Astrocyte (in vitro differentiated cells and primary cell): ENCODE measurements at regions not wholly inside any gene's neighbourhood (a gene's known extent, or its start where the extent isn't known, plus 50 kb on each side); places are given as distances from the start of the nearest gene placed in this dataset.

Experiments used
- DNase-seq: peaks from one replicate; pipeline ENCODE4 v3.0.0-alpha.2; 2010; ENCODE audit warnings: low read depth
- FAIRE-seq: peaks from 2 replicates; lab custom pipeline; 2011; peaks lifted over from hg19 to GRCh38; lab: Jason Lieb, UNC
- H2AFZ ChIP-seq: 2 replicates; pipeline ENCODE4 v1.6.0; 2012; ENCODE audit warnings: low read depth, low read length, inconsistent platforms
- H3K27ac ChIP-seq: 2 replicates; pipeline ENCODE4 v1.5.1; 2011; ENCODE audit warnings: low read depth, low read length, inconsistent platforms
- H3K27me3 ChIP-seq: 2 replicates; pipeline ENCODE4 v1.6.0; 2011; ENCODE audit warnings: low read length, inconsistent platforms; ENCODE audit not compliant: insufficient read depth
- H3K36me3 ChIP-seq: 2 replicates; pipeline ENCODE4 v1.5.1; 2011; ENCODE audit warnings: low read length, inconsistent platforms; ENCODE audit not compliant: insufficient read depth
- H3K4me1 ChIP-seq: 2 replicates; pipeline ENCODE4 v1.5.1; 2011; ENCODE audit warnings: low read length, inconsistent platforms; ENCODE audit not compliant: insufficient read depth
- H3K4me2 ChIP-seq: 2 replicates; pipeline ENCODE4 v1.6.0; 2012; ENCODE audit warnings: low read length, inconsistent platforms
- H3K4me3 ChIP-seq: 2 replicates; pipeline ENCODE4 v1.5.1; 2011; ENCODE audit warnings: low read depth, mild to moderate bottlenecking, low read length, inconsistent platforms; ENCODE audit not compliant: insufficient read depth
- H3K79me2 ChIP-seq: 2 replicates; pipeline ENCODE4 v1.6.0; 2012; ENCODE audit warnings: mild to moderate bottlenecking, low read length, inconsistent platforms; ENCODE audit not compliant: insufficient read depth
- H3K9ac ChIP-seq: 2 replicates; pipeline ENCODE4 v1.6.0; 2012; ENCODE audit warnings: mild to moderate bottlenecking, low read length, inconsistent platforms
- H3K9me3 ChIP-seq: 2 replicates; pipeline ENCODE4 v1.5.1; 2012; ENCODE audit warnings: low read depth, mild to moderate bottlenecking, low read length, inconsistent platforms; ENCODE audit not compliant: insufficient read depth
- H4K20me1 ChIP-seq: 2 replicates; pipeline ENCODE4 v1.6.0; 2012; ENCODE audit warnings: low read length, inconsistent platforms; ENCODE audit not compliant: insufficient read depth
- H3K27ac Mint-ChIP-seq: one replicate; pipeline ENCODE4 v1.8.0; 2021; ENCODE audit warnings: mild to moderate bottlenecking, mixed read lengths; ENCODE audit not compliant: unreplicated experiment
- H3K27me3 Mint-ChIP-seq: one replicate; pipeline ENCODE4 v1.8.0; 2021; ENCODE audit warnings: low read depth, mixed read lengths; ENCODE audit not compliant: unreplicated experiment
- H3K36me3 Mint-ChIP-seq: one replicate; pipeline ENCODE4 v1.8.0; 2021; ENCODE audit warnings: low read depth, mixed read lengths; ENCODE audit not compliant: unreplicated experiment
- H3K4me1 Mint-ChIP-seq: one replicate; pipeline ENCODE4 v1.8.0; 2021; ENCODE audit warnings: low read depth, mixed read lengths; ENCODE audit not compliant: unreplicated experiment
- H3K4me3 Mint-ChIP-seq: one replicate; pipeline ENCODE4 v1.8.0; 2021; ENCODE audit warnings: mild to moderate bottlenecking, moderate library complexity, mixed read lengths; ENCODE audit not compliant: unreplicated experiment
- H3K9me3 Mint-ChIP-seq: one replicate; pipeline ENCODE4 v1.8.0; 2021; ENCODE audit warnings: mild to moderate bottlenecking, mixed read lengths; ENCODE audit not compliant: unreplicated experiment
- CTCF ChIP-seq: IDR thresholded peaks from 2 replicates; pipeline ENCODE4 v1.5.1; 2011; ENCODE audit warnings: low read depth, mild to moderate bottlenecking, inconsistent platforms, low read length, moderate library complexity; ENCODE audit not compliant: insufficient read depth
- EZH2 ChIP-seq: IDR thresholded peaks from 2 replicates; pipeline ENCODE4 v1.6.1; 2012; ENCODE audit warnings: mild to moderate bottlenecking, low read length, inconsistent platforms; ENCODE audit not compliant: insufficient read depth

- Mint-ChIP-seq H3K4me1 (peaks cover 10% of the 10 kb centered on the region), H3K27me3 (no peaks in the 10 kb centered on the region), H3K36me3 (no peaks in the 10 kb centered on the region), H3K4me3 (no peak overlapping the region), H3K27ac (no peak overlapping the region), H3K9me3 (no peaks in the 10 kb centered on the region)
- H3K9ac ChIP-seq: no peak overlapping the region
- H3K9me3 ChIP-seq: no peaks in the 10 kb centered on the region
- H3K4me1 ChIP-seq: peaks cover 6% of the 10 kb centered on the region
- no peak overlapping the region for H3K27ac ChIP-seq
- FAIRE-seq (no peak), DNase-seq (no peak)
- no peak overlapping the region for H3K4me2 ChIP-seq
- no peaks in the 10 kb centered on the region for H4K20me1 ChIP-seq
- TF ChIP-seq EZH2 (no peak), CTCF (no peak)
- H2AFZ ChIP-seq: no peak overlapping the region
- no peaks in the 10 kb centered on the region for H3K36me3 ChIP-seq
- H3K4me3 ChIP-seq: no peak overlapping the region
- no peaks in the 10 kb centered on the region for H3K79me2 ChIP-seq
- no peaks in the 10 kb centered on the region for H3K27me3 ChIP-seq
These were observed 472.2 kb upstream of the RUNX1 start for GRCh38 chr21:35521293-35521692.

- Histone ChIP-seq H4K20me1 (no peaks in the 10 kb centered on the region), H3K9ac (no peak overlapping the region), H2AFZ (no peak overlapping the region), H3K4me2 (no peak overlapping the region), H3K9me3 (no peaks in the 10 kb centered on the region), H3K4me1 (peaks cover 1% of the 10 kb centered on the region), H3K27me3 (no peaks in the 10 kb centered on the region), H3K36me3 (no peaks in the 10 kb centered on the region), H3K79me2 (no peaks in the 10 kb centered on the region), H3K4me3 (no peak overlapping the region), H3K27ac (no peak overlapping the region)
- Mint-ChIP-seq H3K9me3 (no peaks in the 10 kb centered on the region), H3K4me1 (peaks cover 10% of the 10 kb centered on the region), H3K27ac (no peak overlapping the region), H3K4me3 (no peak overlapping the region), H3K36me3 (no peaks in the 10 kb centered on the region), H3K27me3 (no peaks in the 10 kb centered on the region)
- DNase-seq (no peak), FAIRE-seq (no peak)
- no peak for TF ChIP-seq EZH2
These were observed 471.8 kb upstream of the RUNX1 start for GRCh38 chr21:35520856-35521255.

DNA sequence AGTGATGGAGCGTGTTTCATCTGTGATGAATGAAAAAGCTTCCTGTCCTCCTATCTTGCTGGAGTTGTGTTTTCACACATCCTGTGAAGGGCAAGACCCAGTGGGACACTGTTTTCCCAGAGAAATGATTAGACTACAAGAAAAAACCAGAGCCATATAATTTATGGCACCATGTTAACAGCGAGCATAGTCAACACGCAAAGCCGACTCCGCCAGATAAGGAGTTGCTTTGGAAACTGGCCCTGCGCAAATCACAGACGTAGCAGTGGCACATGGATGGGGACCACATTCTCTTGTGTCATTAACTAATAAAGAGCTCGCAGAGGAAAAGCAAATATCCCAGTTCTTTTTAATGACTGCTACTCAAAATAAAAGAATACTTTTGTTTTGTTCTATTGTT, 471.2 kb upstream of the RUNX1 start:
- Histone ChIP-seq H3K79me2 (no peaks in the 10 kb centered on the region), H3K27me3 (no peaks in the 10 kb centered on the region), H4K20me1 (no peaks in the 10 kb centered on the region), H3K4me1 (no peaks in the 10 kb centered on the region), H3K9me3 (no peaks in the 10 kb centered on the region), H3K4me2 (no peak overlapping the region), H3K4me3 (no peak overlapping the region), H3K27ac (no peak overlapping the region), H3K9ac (no peak overlapping the region), H2AFZ (no peak overlapping the region), H3K36me3 (no peaks in the 10 kb centered on the region)
- Mint-ChIP-seq H3K36me3 (no peaks in the 10 kb centered on the region), H3K4me1 (peaks cover 4% of the 10 kb centered on the region), H3K9me3 (peaks cover 1% of the 10 kb centered on the region), H3K27ac (no peak overlapping the region), H3K27me3 (no peaks in the 10 kb centered on the region), H3K4me3 (no peak overlapping the region)
- DNase-seq (no peak), FAIRE-seq (no peak)
- TF ChIP-seq EZH2 (no peak), CTCF (no peak)
